Ascending aorta (tissue), 2 donors: ENCODE measurements at regions not wholly inside any gene's neighbourhood (a gene's known extent, or its start where the extent isn't known, plus 50 kb on each side); places are given as distances from the start of the nearest gene placed in this dataset.
"Not testable (repeated sequence)": the region's sequence is repeated elsewhere in the genome, so short reads cannot be mapped to it uniquely, and the experiment has no call there.

ENCODE experiments used
- DNase-seq, 2 donors: peaks; one replicate each; pipeline ENCODE4 v3.0.0-alpha.2; 2019; ENCODE audit warnings: low spot score in 2 of 2
- H3K27ac ChIP-seq, 2 donors: fragments of 200-600 bp; sonication (generic); one replicate each; pipeline ENCODE4 v1.5.1; 2016 to 2017; ENCODE audit warnings: mild to moderate bottlenecking in 1 of 2
- H3K27me3 ChIP-seq: fragments of 200-600 bp; sonication (generic); one replicate; pipeline ENCODE4 v1.5.1; 2017
- H3K36me3 ChIP-seq, 2 donors: fragments of 200-600 bp; sonication (generic); one replicate each; pipeline ENCODE4 v1.5.1; 2016
- H3K4me1 ChIP-seq, 2 donors: fragments of 200-600 bp; sonication (generic); one replicate each; pipeline ENCODE4 v1.5.1; 2016 to 2017; ENCODE audit warnings: mild to moderate bottlenecking in 1 of 2
- H3K4me3 ChIP-seq, 2 donors: fragments of 200-600 bp; sonication (generic); one replicate each; pipeline ENCODE4 v1.5.1; 2016 to 2017; ENCODE audit warnings: mild to moderate bottlenecking in 1 of 2
- H3K9me3 ChIP-seq, 2 donors: fragments of 200-600 bp; sonication (generic); one replicate each; pipeline ENCODE4 v1.5.1; 2016
- intact Hi-C: fragments of 100-400 bp; cut with DNase I; formaldehyde crosslinking; loops from one replicate; pipeline ENCODE4 v1.15.1; 2023
- TF ChIP-seq, protein P1 (sequence below), 3 experiments: fragments of 200-600 bp in 2 of 3; fragments of 450-650 bp in 1 of 3; sonication (generic) in 2 of 3; IDR thresholded peaks; one replicate each; pipeline ENCODE4 v1.5.1; 2016 to 2019; ENCODE audit warnings: antibody characterized with exemption in 3 of 3, mild to moderate bottlenecking in 1 of 3, moderate library complexity in 1 of 3

DNA sequence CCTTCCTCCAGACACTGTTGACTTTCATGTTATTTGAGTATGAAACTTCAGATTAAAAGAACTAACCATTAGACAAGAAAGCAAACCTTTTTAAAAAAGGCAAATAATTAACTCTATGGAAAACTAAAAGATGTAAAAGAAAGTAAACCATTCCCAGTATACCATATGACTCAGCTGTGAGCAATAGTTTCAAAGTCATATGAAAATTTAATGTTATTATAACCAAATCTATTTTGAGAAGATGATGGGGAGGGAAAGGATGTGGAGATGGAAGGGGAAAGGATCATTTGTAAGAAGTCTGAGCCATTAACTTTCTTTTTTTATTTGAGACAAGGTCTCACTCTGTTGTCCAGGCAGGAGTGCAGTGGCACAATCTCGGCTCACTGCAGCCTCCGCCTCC lies 131.8 kb downstream of the IRX5 start:
- TF ChIP-seq, protein P1, sequence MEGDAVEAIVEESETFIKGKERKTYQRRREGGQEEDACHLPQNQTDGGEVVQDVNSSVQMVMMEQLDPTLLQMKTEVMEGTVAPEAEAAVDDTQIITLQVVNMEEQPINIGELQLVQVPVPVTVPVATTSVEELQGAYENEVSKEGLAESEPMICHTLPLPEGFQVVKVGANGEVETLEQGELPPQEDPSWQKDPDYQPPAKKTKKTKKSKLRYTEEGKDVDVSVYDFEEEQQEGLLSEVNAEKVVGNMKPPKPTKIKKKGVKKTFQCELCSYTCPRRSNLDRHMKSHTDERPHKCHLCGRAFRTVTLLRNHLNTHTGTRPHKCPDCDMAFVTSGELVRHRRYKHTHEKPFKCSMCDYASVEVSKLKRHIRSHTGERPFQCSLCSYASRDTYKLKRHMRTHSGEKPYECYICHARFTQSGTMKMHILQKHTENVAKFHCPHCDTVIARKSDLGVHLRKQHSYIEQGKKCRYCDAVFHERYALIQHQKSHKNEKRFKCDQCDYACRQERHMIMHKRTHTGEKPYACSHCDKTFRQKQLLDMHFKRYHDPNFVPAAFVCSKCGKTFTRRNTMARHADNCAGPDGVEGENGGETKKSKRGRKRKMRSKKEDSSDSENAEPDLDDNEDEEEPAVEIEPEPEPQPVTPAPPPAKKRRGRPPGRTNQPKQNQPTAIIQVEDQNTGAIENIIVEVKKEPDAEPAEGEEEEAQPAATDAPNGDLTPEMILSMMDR (IDR thresholded peaks at IDR 0.05): no peak
- no peak overlapping the region for H3K27ac ChIP-seq
- H3K4me3 ChIP-seq: no peak overlapping the region
- intact Hi-C loops: no loop called here
- H3K9me3 ChIP-seq: no peaks in the 10 kb centered on the region
- no peaks in the 10 kb centered on the region for H3K36me3 ChIP-seq
- H3K27me3 ChIP-seq: no peaks in the 10 kb centered on the region
- no peak for DNase-seq
- no peaks in the 10 kb centered on the region for H3K4me1 ChIP-seq

DNA sequence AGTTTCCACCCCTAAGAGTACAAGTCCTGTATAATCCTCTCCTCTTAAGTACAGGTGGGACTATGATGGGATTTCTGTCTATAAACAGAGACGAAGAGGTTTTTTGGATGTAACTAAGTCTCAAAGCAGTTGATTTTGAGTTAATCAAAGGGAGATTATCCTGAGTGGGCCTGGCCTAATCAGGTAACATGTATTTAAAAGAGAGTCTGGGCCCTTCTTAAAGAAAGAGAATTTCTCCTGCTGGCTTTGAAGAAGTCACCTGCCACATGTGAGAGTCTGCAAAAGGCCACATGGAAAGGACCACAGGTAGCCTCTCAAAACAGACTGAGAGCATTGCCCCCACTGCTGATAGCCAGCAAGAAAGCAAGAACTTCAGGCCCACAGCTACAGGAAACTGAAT lies 142.3 kb downstream of the IRX5 start:
- Histone ChIP-seq H3K4me3 (no peak overlapping the region), H3K36me3 (no peaks in the 10 kb centered on the region), H3K27ac (no peak overlapping the region), H3K27me3 (no peaks in the 10 kb centered on the region), H3K9me3 (peaks cover 0 to 2% of the 10 kb centered on the region in 2 donors), H3K4me1 (no peaks in the 10 kb centered on the region)
- intact Hi-C loops: no loop called here
- no peak for DNase-seq
- TF ChIP-seq, protein P1 (IDR thresholded peaks at IDR 0.05): no peak

DNA sequence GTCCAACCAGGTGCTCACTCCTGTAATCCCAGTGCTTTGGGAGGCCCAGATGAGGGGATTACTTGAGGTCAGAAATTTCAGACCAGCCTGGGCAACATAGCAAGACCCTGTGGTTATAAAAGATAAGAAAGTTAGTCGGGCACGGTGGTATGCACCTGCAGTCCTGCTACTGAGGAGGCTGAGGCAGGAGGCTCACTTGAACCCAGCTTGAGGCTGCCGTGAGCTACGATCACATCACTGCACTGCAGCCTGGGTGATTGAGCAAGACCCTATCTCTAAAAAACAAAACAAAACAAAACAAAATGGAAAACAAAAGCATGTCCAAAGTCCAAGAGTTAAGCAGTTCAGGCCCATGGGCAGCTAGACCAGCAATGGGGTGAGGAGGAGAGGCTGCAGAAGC lies 143.2 kb downstream of the IRX5 start:
- H3K27me3 ChIP-seq: no peaks in the 10 kb centered on the region
- H3K4me1 ChIP-seq: no peaks in the 10 kb centered on the region
- no peak overlapping the region for H3K4me3 ChIP-seq
- peak in 1 of 2 donors; percentile 19 for DNase-seq
- TF ChIP-seq, protein P1 (IDR thresholded peaks at IDR 0.05): no peak
- H3K36me3 ChIP-seq: no peaks in the 10 kb centered on the region
- H3K9me3 ChIP-seq: peaks cover 0 to 2% of the 10 kb centered on the region in 2 donors
- intact Hi-C loops: no loop called here
- H3K27ac ChIP-seq: no peak overlapping the region

DNA sequence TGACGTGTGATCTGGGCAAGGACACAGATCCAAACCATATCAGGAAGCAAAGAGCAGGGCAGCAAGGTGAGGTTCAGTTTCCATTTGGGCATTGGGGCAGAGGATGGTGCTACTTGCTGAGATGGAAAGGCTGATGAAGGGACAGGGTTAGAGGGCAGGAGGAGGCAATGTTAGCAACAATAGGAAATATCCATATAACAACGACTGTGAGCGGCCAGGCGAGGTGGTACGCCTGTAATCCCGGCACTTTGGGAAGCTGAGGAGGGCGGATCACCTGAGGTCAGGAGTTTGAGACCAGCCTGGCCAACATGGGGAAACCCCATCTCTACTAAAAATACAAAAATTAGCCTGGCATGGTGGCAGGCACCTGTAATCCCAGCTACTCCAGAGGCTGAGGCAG lies 144.5 kb downstream of the IRX5 start:
- H3K4me3 ChIP-seq, H3K27me3 ChIP-seq, H3K9me3 ChIP-seq, H3K36me3 ChIP-seq, H3K27ac ChIP-seq, H3K4me1 ChIP-seq, intact Hi-C loops, DNase-seq: not testable (repeated sequence)

DNA sequence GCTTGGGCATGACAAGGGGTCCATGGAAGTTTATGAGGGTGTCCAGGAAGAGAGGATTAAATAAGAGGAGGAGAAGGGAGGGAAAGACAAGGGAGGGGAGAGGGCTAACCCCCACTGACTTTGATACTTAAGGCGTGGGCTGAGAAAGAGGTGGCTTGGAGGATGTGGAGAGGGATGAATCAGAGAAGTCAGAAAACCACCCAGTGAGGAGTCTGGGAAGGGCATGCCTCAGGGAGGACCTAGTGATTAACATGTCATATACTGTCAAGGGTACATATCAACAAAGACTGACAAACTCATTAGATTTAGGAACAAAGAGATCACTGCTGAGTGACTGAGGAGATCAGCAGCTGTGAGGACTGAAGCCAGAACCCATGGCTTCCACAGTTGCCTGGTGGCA lies 145.4 kb downstream of the IRX5 start:
- H3K4me3 ChIP-seq: no peak overlapping the region
- H3K36me3 ChIP-seq: no peaks in the 10 kb centered on the region
- no peaks in the 10 kb centered on the region for H3K4me1 ChIP-seq
- TF ChIP-seq, protein P1 (IDR thresholded peaks at IDR 0.05): no peak
- intact Hi-C loops: no loop called here
- no peak for DNase-seq
- H3K9me3 ChIP-seq: peaks cover 0 to 2% of the 10 kb centered on the region in 2 donors
- no peaks in the 10 kb centered on the region for H3K27me3 ChIP-seq
- no peak overlapping the region for H3K27ac ChIP-seq

DNA sequence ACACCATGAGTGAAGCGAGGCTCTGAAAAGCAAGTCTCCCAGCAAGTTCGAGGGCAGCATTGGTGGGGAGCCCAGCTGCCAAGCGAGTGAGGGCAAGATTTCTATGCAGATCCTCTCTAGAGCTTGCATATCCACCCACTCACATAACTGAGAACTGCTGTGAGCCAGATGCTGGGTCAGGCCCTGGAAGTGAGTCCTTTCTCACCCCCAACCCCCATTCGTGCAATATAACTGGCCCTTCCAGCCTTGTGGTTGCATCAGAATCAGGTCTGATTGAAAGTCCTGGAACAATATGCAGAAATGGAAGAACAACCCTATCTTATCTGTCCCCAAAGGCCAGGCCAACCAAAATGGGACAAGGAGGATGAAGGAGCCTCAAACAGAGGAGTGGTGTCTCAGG lies 146.6 kb downstream of the IRX5 start:
- Histone ChIP-seq H3K4me3 (no peak overlapping the region), H3K27ac (no peak overlapping the region), H3K4me1 (peaks cover 0 to 2% of the 10 kb centered on the region in 2 donors), H3K9me3 (no peaks in the 10 kb centered on the region), H3K27me3 (no peaks in the 10 kb centered on the region), H3K36me3 (no peaks in the 10 kb centered on the region)
- TF ChIP-seq, protein P1 (IDR thresholded peaks at IDR 0.05): no peak
- no peak for DNase-seq
- intact Hi-C loops: no loop called here
